GM12892 (cell line): ENCODE measurements at regions not wholly inside any gene's neighbourhood (a gene's known extent, or its start where the extent isn't known, plus 50 kb on each side); places are given as distances from the start of the nearest gene placed in this dataset.

Source experiments
- POLR2A ChIP-seq: IDR thresholded peaks from 2 replicates; pipeline ENCODE4 v1.6.1; 2011; ENCODE audit warnings: low read depth, low read length, control low read depth
- POLR2AphosphoS5 ChIP-seq: IDR thresholded peaks from 2 replicates; pipeline ENCODE4 v1.6.1; 2011; ENCODE audit warnings: low read depth, low read length, control low read depth

GRCh38 chr4:129278868-129279267 lies 182.9 kb downstream of the C4orf33 start:
- TF ChIP-seq POLR2AphosphoS5 (no peak), POLR2A (no peak)
